B cell (primary cell): ENCODE measurements at regions not wholly inside any gene's neighbourhood (a gene's known extent, or its start where the extent isn't known, plus 50 kb on each side); places are given as distances from the start of the nearest gene placed in this dataset.

Experiments
- CTCF ChIP-seq: fragments of 200-600 bp; IDR thresholded peaks from one replicate; pipeline ENCODE4 v1.8.0; 2022; ENCODE audit warnings: antibody characterized with exemption, mild to moderate bottlenecking
- EZH2 ChIP-seq: IDR thresholded peaks from 2 replicates; pipeline ENCODE4 v1.6.1; 2012; ENCODE audit warnings: borderline replicate concordance, low read depth, mild to moderate bottlenecking, moderate library complexity, low read length; ENCODE audit not compliant: insufficient read depth, poor library complexity, severe bottlenecking

- TF ChIP-seq CTCF (no peak), EZH2 (no peak)
Observed at GRCh38 chr4:42345962-42346544, 51.2 kb upstream of the SHISA3 start.
